SK-N-SH (cell line): ENCODE measurements at regions not wholly inside any gene's neighbourhood (a gene's known extent, or its start where the extent isn't known, plus 50 kb on each side); places are given as distances from the start of the nearest gene placed in this dataset.
A peak's percentile ranks its signal among the peaks of the same experiment; 100 is the strongest.

Experiments
- CTCF ChIA-PET: fragments of 300-600, 350-600 bp; formaldehyde crosslinking; extraction: SDS; loops from one replicate; lab custom pipeline; 2021; lab: Yijun Ruan, JAX
- POLR2A ChIA-PET: fragments of 350-600 bp; sonication (Branson Sonifier 250); formaldehyde crosslinking; extraction: SDS; loops from one replicate; lab custom pipeline; 2020; ENCODE audit warnings: antibody characterized with exemption, inconsistent platforms; lab: Yijun Ruan, JAX
- DNase-seq: peaks from one replicate; pipeline ENCODE4 v3.0.0; 2012
- H2AFZ ChIP-seq: fragments of 200-600 bp; sonication (generic); 2 replicates; pipeline ENCODE4 v1.8.1; 2016; ENCODE audit warnings: antibody characterized with exemption, mild to moderate bottlenecking, low read depth
- H3F3A ChIP-seq: fragments of 200-600 bp; sonication (generic); replicated peaks from 2 replicates; pipeline ENCODE3; 2016; ENCODE audit warnings: antibody characterized with exemption, mild to moderate bottlenecking; ENCODE audit not compliant: insufficient read depth
- H3K27ac ChIP-seq, 2 experiments: fragments of 200-500 bp in 1 of 2; fragments of 200-600 bp in 1 of 2; sonication (Bioruptor generic) in 1 of 2; sonication (generic), shearing (Covaris generic) in 1 of 2; 2 replicates each; pipeline versions ENCODE4 v1.5.1 to v1.6.1; 2014 to 2016; ENCODE audit warnings: low read depth in 2 of 2, inconsistent platforms in 1 of 2, low read length in 1 of 2, mild to moderate bottlenecking in 1 of 2, mixed read lengths in 1 of 2
- H3K27me3 ChIP-seq: fragments of 200-600 bp; sonication (generic), shearing (Covaris generic); 2 replicates; pipeline ENCODE4 v1.6.1; 2016; ENCODE audit warnings: mixed run types; ENCODE audit not compliant: insufficient read depth
- H3K36me3 ChIP-seq, 2 experiments: fragments of 200-500 bp in 1 of 2; fragments of 200-600 bp in 1 of 2; sonication (Bioruptor generic) in 1 of 2; sonication (generic) in 1 of 2; replicated peaks in 1 of 2; 2 replicates each; pipeline versions ENCODE3 to v1.5.1; 2014 to 2016; ENCODE audit warnings: low read length in 1 of 2, mild to moderate bottlenecking in 1 of 2; ENCODE audit not compliant: insufficient read depth in 2 of 2, control insufficient read depth in 1 of 2
- H3K4me1 ChIP-seq, 2 experiments: fragments of 200-500 bp in 1 of 2; fragments of 200-600 bp in 1 of 2; sonication (Bioruptor generic) in 1 of 2; sonication (generic), shearing (Covaris generic) in 1 of 2; 2 replicates each; pipeline versions ENCODE4 v1.5.1 to v1.6.1; 2014 to 2016; ENCODE audit warnings: low read depth in 1 of 2, low read length in 1 of 2, mixed run types in 1 of 2; ENCODE audit not compliant: insufficient read depth in 2 of 2, control insufficient read depth in 1 of 2
- H3K4me2 ChIP-seq: fragments of 200-600 bp; sonication (generic), shearing (Covaris generic); 2 replicates; pipeline ENCODE4 v1.6.1; 2017; ENCODE audit warnings: mixed run types
- H3K4me3 ChIP-seq, 2 experiments: fragments of 200-500 bp in 1 of 2; fragments of 200-600 bp in 1 of 2; sonication (Bioruptor generic) in 1 of 2; sonication (generic), shearing (Covaris generic) in 1 of 2; 2 replicates each; pipeline versions ENCODE4 v1.5.1 to v1.8.1; 2014 to 2016; ENCODE audit warnings: low read depth in 2 of 2, inconsistent platforms in 1 of 2, low read length in 1 of 2, mild to moderate bottlenecking in 1 of 2, mixed read lengths in 1 of 2, moderate library complexity in 1 of 2
- H3K79me2 ChIP-seq: fragments of 200-600 bp; sonication (generic); 2 replicates; pipeline ENCODE4 v1.8.1; 2017; ENCODE audit warnings: mild to moderate bottlenecking; ENCODE audit not compliant: insufficient read depth
- H3K9ac ChIP-seq: fragments of 200-600 bp; sonication (generic); 2 replicates; pipeline ENCODE4 v1.6.1; 2017; ENCODE audit warnings: mixed run types
- H3K9me2 ChIP-seq: fragments of 200-600 bp; sonication (generic); 2 replicates; pipeline ENCODE4 v1.6.1; 2017; ENCODE audit warnings: mixed run types
- H3K9me3 ChIP-seq: fragments of 200-600 bp; sonication (generic); 2 replicates; pipeline ENCODE4 v1.6.1; 2017; ENCODE audit warnings: mixed run types, mild to moderate bottlenecking, moderate library complexity
- H4K20me1 ChIP-seq: fragments of 200-600 bp; sonication (generic); 2 replicates; pipeline ENCODE4 v1.6.1; 2017; ENCODE audit warnings: mild to moderate bottlenecking, mixed run types; ENCODE audit not compliant: insufficient read depth
- EP300 ChIP-seq, 2 experiments: IDR thresholded peaks; 2 replicates each; pipeline versions ENCODE4 v1.4.0 to v1.6.1; 2012; ENCODE audit warnings: borderline replicate concordance in 1 of 2, low read depth in 1 of 2, low read length in 1 of 2
- EZH2phosphoT487 ChIP-seq: fragments of 200-600 bp; sonication (generic); IDR thresholded peaks from 2 replicates; pipeline ENCODE4 v1.6.1; 2017; ENCODE audit warnings: low read depth, mixed run types, mild to moderate bottlenecking, antibody characterized with exemption, moderate library complexity, borderline replicate concordance
- JUND ChIP-seq: IDR thresholded peaks from 2 replicates; pipeline ENCODE4 v1.4.0; 2012
- MXI1 ChIP-seq: IDR thresholded peaks from 2 replicates; pipeline ENCODE4 v1.6.1; 2012; ENCODE audit warnings: mild to moderate bottlenecking, low read depth, low read length, improper control_type of control experiment
- NFIC ChIP-seq: IDR thresholded peaks from 2 replicates; pipeline ENCODE4 v1.4.0; 2012; ENCODE audit warnings: borderline replicate concordance
- NRF1 ChIP-seq: IDR thresholded peaks from 2 replicates; pipeline ENCODE4 v1.6.1; 2012; ENCODE audit warnings: low read depth, mild to moderate bottlenecking, low read length
- PBX3 ChIP-seq: IDR thresholded peaks from 2 replicates; pipeline ENCODE4; 2012
- RFX5 ChIP-seq: IDR thresholded peaks from 2 replicates; pipeline ENCODE4 v1.6.1; 2012; ENCODE audit warnings: mild to moderate bottlenecking, improper control_type of control experiment, low read length
- SMC3 ChIP-seq: IDR thresholded peaks from 2 replicates; pipeline ENCODE4 v1.6.1; 2012; ENCODE audit warnings: low read depth, low read length, improper control_type of control experiment
- TCF12 ChIP-seq: IDR thresholded peaks from 2 replicates; pipeline ENCODE4 v1.4.0; 2012
- TEAD4 ChIP-seq: IDR thresholded peaks from 2 replicates; pipeline ENCODE4 v1.4.0; 2012; ENCODE audit warnings: mild to moderate bottlenecking, borderline replicate concordance; ENCODE audit not compliant: insufficient read depth
- YY1 ChIP-seq: IDR thresholded peaks from 2 replicates; pipeline ENCODE4 v1.4.0; 2012; ENCODE audit warnings: low read depth, mild to moderate bottlenecking
- whole genome bisulfite sequencing: methylation state at CpG from one replicate; pipeline ENCODE4 v1.1.6; 2017; ENCODE audit warnings: low lambda C conversion rate; 5-methylcytosine and 5-hydroxymethylcytosine counted together
- TF ChIP-seq, protein P1 (sequence below): IDR thresholded peaks from 2 replicates; pipeline ENCODE4 v1.4.0; 2012; ENCODE audit warnings: low read depth
- TF ChIP-seq, protein P2 (sequence below): fragments of 150-350 bp; IDR thresholded peaks from 2 replicates; pipeline ENCODE4 v1.6.1; 2016; ENCODE audit warnings: mild to moderate bottlenecking, low read depth, low read length
- TF ChIP-seq, protein P3 (sequence below): fragments of 200-600 bp; sonication (generic); IDR thresholded peaks from 2 replicates; pipeline ENCODE4 v1.6.1; 2017; ENCODE audit warnings: antibody characterized with exemption, mild to moderate bottlenecking, moderate library complexity

DNA sequence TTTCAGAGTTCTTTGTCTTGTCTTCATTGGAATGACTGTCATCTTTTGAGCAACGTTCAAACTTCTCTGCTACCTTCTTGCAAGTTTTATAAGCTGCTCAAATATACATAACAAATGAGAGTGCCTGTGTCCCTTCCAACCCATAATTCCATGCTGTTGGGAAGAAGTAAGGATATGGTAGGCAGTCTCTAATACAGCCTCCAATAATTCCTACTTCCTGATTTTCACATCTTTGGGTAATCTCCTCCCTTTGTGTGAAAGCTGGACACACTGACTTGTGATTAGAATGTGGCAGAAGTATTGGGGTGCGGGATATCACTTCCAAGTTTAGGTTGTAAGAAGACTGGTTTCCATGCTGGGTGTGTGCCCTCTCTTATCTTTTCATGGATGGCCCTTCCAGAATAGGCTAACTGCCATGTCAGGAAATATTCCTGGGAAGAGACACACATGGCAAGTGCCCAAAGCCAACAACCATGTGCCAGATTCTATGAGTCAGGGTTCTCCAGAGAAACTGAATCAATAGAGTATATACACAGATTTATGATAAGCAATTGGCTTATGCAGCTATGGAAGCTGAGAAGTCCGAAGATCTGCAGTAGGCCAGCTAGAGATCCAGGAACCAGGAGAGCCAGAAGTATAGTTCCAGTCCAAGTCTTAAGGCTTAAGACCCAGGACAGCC, 531.3 kb downstream of the NTRK2 start:
- Histone ChIP-seq H3K4me3 (no peak overlapping the region), H3K9ac (0 out of 2 replicates have a peak overlapping the region, but pooled peaks have one; percentile 15), H3K4me2 (peak overlapping the region; percentile 7; the same call in 1 of the 2 replicates), H3K9me2 (no peaks in the 10 kb centered on the region), H3F3A (no peaks in the 10 kb centered on the region)
- no peak for DNase-seq
- peak; percentile 26; the same call in 1 of the 2 replicates for TF ChIP-seq TCF12
- TF ChIP-seq EZH2phosphoT487: no peak
- no peak for TF ChIP-seq NRF1
- peak; percentile 84 for TF ChIP-seq NFIC
- TF ChIP-seq PBX3: peak; percentile 24; the same call in 1 of the 2 replicates
- TF ChIP-seq JUND: peak; percentile 25
- TF ChIP-seq, protein P1, sequence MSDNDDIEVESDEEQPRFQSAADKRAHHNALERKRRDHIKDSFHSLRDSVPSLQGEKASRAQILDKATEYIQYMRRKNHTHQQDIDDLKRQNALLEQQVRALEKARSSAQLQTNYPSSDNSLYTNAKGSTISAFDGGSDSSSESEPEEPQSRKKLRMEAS: no peak
- TF ChIP-seq, protein P2, sequence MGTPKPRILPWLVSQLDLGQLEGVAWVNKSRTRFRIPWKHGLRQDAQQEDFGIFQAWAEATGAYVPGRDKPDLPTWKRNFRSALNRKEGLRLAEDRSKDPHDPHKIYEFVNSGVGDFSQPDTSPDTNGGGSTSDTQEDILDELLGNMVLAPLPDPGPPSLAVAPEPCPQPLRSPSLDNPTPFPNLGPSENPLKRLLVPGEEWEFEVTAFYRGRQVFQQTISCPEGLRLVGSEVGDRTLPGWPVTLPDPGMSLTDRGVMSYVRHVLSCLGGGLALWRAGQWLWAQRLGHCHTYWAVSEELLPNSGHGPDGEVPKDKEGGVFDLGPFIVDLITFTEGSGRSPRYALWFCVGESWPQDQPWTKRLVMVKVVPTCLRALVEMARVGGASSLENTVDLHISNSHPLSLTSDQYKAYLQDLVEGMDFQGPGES: no peak
- TF ChIP-seq EP300 (IDR thresholded peaks at IDR 0.05; ENCODE audit: borderline replicate concordance in 1 of 2, low read depth in 1 of 2, low read length in 1 of 2): 0 out of 4 replicates have a peak, but pooled peaks of 1 of the 2 experiments have one; percentile 13
- TF ChIP-seq SMC3: no peak
- TF ChIP-seq, all 33 proteins: peak for 5
- Histone ChIP-seq H3K27me3 (no peaks in the 10 kb centered on the region), H3K36me3 (no peaks in the 10 kb centered on the region), H3K27ac (peak overlapping the region in 1 of 2 experiments; percentile 80; a peak in 2 of 4 replicates), H3K9me3 (no peaks in the 10 kb centered on the region), H3K4me1 (no peaks in the 10 kb centered on the region), H4K20me1 (no peaks in the 10 kb centered on the region), H2AFZ (no peak overlapping the region), H3K79me2 (no peaks in the 10 kb centered on the region)
- ChIA-PET POLR2A (no interaction called here), CTCF (interaction anchor here (1.9 kb wide), 1 partner anchor 10 kb away, joined by 5 read pairs; no protein-coding TSS in a partner anchor)
- WGBS: 31% methylated on average over 3 of the region's 3 CpGs

- CTCF ChIA-PET: interaction anchor here (1.9 kb wide), 1 partner anchor 9 kb away, joined by 5 read pairs; no protein-coding TSS in a partner anchor
Observed at GRCh38 chr9:85199866-85200495, 530.5 kb downstream of the NTRK2 start.

More at GRCh38 chr9:85199866-85200495, 530.5 kb downstream of the NTRK2 start:
- H3K9me2 ChIP-seq: no peaks in the 10 kb centered on the region
- no peaks in the 10 kb centered on the region for H3K27me3 ChIP-seq
- no peak for DNase-seq
- H3K36me3 ChIP-seq: no peaks in the 10 kb centered on the region
- no peak overlapping the region for H3K4me3 ChIP-seq
- POLR2A ChIA-PET: no interaction called here
- 61% methylated on average over 1 of the region's 1 CpG for WGBS
- H3K9me3 ChIP-seq: no peaks in the 10 kb centered on the region
- H3K27ac ChIP-seq: peak overlapping the region in 1 of 2 experiments; percentile 80; a peak in 1 of 4 replicates
- H3K4me1 ChIP-seq: no peaks in the 10 kb centered on the region
- no peaks in the 10 kb centered on the region for H3K79me2 ChIP-seq
- H3K4me2 ChIP-seq: no peak overlapping the region; the same call in 1 of the 2 replicates
- H3K9ac ChIP-seq: no peak overlapping the region
- H4K20me1 ChIP-seq: no peaks in the 10 kb centered on the region
- no peak overlapping the region for H2AFZ ChIP-seq
- no peaks in the 10 kb centered on the region for H3F3A ChIP-seq
- no peak for TF ChIP-seq TEAD4
- TF ChIP-seq, protein P1: no peak
- no peak for TF ChIP-seq YY1
- TF ChIP-seq MXI1: no peak
- TF ChIP-seq NRF1: no peak
- TF ChIP-seq RFX5: no peak
- TF ChIP-seq, protein P3, sequence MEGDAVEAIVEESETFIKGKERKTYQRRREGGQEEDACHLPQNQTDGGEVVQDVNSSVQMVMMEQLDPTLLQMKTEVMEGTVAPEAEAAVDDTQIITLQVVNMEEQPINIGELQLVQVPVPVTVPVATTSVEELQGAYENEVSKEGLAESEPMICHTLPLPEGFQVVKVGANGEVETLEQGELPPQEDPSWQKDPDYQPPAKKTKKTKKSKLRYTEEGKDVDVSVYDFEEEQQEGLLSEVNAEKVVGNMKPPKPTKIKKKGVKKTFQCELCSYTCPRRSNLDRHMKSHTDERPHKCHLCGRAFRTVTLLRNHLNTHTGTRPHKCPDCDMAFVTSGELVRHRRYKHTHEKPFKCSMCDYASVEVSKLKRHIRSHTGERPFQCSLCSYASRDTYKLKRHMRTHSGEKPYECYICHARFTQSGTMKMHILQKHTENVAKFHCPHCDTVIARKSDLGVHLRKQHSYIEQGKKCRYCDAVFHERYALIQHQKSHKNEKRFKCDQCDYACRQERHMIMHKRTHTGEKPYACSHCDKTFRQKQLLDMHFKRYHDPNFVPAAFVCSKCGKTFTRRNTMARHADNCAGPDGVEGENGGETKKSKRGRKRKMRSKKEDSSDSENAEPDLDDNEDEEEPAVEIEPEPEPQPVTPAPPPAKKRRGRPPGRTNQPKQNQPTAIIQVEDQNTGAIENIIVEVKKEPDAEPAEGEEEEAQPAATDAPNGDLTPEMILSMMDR: no peak
